ENCODE measurements at regions not wholly inside any gene's neighbourhood (a gene's known extent, or its start where the extent isn't known, plus 50 kb on each side); places are given as distances from the start of the nearest gene placed in this dataset.
"Not testable (repeated sequence)": the region's sequence is repeated elsewhere in the genome, so short reads cannot be mapped to it uniquely, and the experiment has no call there.

- not testable (repeated sequence) for TF ChIP-seq CTCF (IDR thresholded peaks at IDR 0.05; ENCODE audit: low read length); EZH2 (optimal IDR thresholded peaks at IDR 0.05; ENCODE audit: low read depth, low read length); EZH2phosphoT487 (IDR thresholded peaks at IDR 0.05; ENCODE audit: low read length)
Observed at GRCh38 chr17:20651022-20651421, 71.5 kb downstream of the CDRT15L2 start.

Data from MM.1S (cell line).